ENCODE measurements at regions not wholly inside any gene's neighbourhood (a gene's known extent, or its start where the extent isn't known, plus 50 kb on each side); places are given as distances from the start of the nearest gene placed in this dataset.

- Histone ChIP-seq H3K4me1 (ENCODE audit: low read depth) (no peaks in the 10 kb centered on the region), H3K9me3 (no peaks in the 10 kb centered on the region), H3K4me3 (no peak overlapping the region), H3K36me3 (ENCODE audit: low read depth) (no peaks in the 10 kb centered on the region)
- intact Hi-C loops (cut with DNase I, micrococcal nuclease): no loop called here
- DNase-seq (no peak), ATAC-seq (no peak)
- TF ChIP-seq, protein P1, sequence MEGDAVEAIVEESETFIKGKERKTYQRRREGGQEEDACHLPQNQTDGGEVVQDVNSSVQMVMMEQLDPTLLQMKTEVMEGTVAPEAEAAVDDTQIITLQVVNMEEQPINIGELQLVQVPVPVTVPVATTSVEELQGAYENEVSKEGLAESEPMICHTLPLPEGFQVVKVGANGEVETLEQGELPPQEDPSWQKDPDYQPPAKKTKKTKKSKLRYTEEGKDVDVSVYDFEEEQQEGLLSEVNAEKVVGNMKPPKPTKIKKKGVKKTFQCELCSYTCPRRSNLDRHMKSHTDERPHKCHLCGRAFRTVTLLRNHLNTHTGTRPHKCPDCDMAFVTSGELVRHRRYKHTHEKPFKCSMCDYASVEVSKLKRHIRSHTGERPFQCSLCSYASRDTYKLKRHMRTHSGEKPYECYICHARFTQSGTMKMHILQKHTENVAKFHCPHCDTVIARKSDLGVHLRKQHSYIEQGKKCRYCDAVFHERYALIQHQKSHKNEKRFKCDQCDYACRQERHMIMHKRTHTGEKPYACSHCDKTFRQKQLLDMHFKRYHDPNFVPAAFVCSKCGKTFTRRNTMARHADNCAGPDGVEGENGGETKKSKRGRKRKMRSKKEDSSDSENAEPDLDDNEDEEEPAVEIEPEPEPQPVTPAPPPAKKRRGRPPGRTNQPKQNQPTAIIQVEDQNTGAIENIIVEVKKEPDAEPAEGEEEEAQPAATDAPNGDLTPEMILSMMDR (IDR thresholded peaks at IDR 0.05): no peak
Observed at GRCh38 chr4:57605376-57605775, 495.2 kb upstream of the IGFBP7 start.

GRCh38 chr4:57602141-57602540 is 492.0 kb upstream of the IGFBP7 start:
- ATAC-seq (no peak), DNase-seq (no peak)
- Histone ChIP-seq H3K9me3 (no peaks in the 10 kb centered on the region), H3K4me1 (ENCODE audit: low read depth) (no peaks in the 10 kb centered on the region), H3K36me3 (ENCODE audit: low read depth) (no peaks in the 10 kb centered on the region), H3K4me3 (no peak overlapping the region)
- TF ChIP-seq, protein P1 (IDR thresholded peaks at IDR 0.05): no peak
- intact Hi-C loops (cut with DNase I, micrococcal nuclease): no loop called here

- TF ChIP-seq, protein P1 (IDR thresholded peaks at IDR 0.05): no peak
- Histone ChIP-seq H3K4me3 (no peak overlapping the region), H3K9me3 (no peaks in the 10 kb centered on the region), H3K4me1 (ENCODE audit: low read depth) (no peaks in the 10 kb centered on the region), H3K36me3 (ENCODE audit: low read depth) (no peaks in the 10 kb centered on the region)
- ATAC-seq (no peak), DNase-seq (no peak)
- intact Hi-C loops (cut with DNase I, micrococcal nuclease): no loop called here
Observed at GRCh38 chr4:57591073-57591472, 480.9 kb upstream of the IGFBP7 start.

GRCh38 chr4:57588557-57588956 is 478.4 kb upstream of the IGFBP7 start:
- no peaks in the 10 kb centered on the region for H3K9me3 ChIP-seq
- H3K36me3 ChIP-seq (ENCODE audit: low read depth): no peaks in the 10 kb centered on the region
- H3K4me3 ChIP-seq: no peak overlapping the region
- ATAC-seq: no peak
- DNase-seq: no peak
- TF ChIP-seq, protein P1 (IDR thresholded peaks at IDR 0.05): no peak
- intact Hi-C loops (cut with DNase I, micrococcal nuclease): no loop called here
- no peaks in the 10 kb centered on the region for H3K4me1 ChIP-seq (ENCODE audit: low read depth)

DNA sequence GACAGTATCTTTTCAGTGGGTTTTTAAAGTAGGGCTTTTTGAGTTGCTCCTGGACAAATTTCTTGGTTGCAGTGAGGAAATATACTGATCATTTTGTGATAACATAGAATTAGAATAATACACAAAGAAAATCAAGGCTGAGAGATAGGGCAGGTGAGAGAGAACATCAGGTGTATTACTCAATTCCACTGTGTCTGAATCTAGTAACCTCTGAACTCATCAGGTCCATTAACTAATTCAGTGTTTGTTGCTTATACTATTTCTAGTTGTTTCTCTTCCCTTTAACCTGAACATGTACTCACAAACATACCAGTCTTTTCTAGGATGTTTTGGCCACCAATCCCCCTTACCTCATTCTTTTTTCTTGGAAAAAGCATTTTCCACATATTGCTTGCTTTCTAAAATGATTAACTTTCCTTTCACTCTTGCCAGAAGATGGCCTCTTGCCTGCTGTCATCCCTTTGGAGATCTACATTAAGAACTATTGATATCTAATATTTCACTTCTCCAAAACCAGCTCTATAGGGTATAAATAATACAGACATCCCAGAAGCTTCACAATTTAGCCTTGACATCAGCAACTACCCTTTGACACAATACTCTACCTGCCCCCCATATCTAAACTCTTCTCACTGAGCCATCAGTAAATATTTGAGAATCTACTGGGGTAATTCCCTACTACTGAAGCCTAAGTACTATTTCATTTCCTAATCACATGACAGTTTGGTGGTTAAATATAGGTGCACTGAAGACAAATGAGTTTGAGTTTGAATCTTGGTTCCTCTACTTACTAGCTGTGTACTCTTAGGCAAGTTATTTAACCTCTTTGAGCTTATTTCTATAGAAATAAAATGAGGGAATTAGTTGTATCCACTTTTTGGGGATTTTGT is 470.8 kb upstream of the IGFBP7 start:
- no peak overlapping the region for H3K4me3 ChIP-seq
- ATAC-seq (no peak), DNase-seq (no peak)

More for the DNA sequence above, 470.8 kb upstream of the IGFBP7 start:
- no peaks in the 10 kb centered on the region for H3K4me1 ChIP-seq (ENCODE audit: low read depth)
- TF ChIP-seq, protein P1 (IDR thresholded peaks at IDR 0.05): no peak
- H3K36me3 ChIP-seq (ENCODE audit: low read depth): no peaks in the 10 kb centered on the region
- no peaks in the 10 kb centered on the region for H3K9me3 ChIP-seq
- intact Hi-C loops (cut with DNase I, micrococcal nuclease): no loop called here

Measured in mucosa of descending colon (tissue), 3 donors.